SKM-1 treated with dmso at 0.1 percent for 144 hours (cell line): ENCODE measurements at regions not wholly inside any gene's neighbourhood (a gene's known extent, or its start where the extent isn't known, plus 50 kb on each side); places are given as distances from the start of the nearest gene placed in this dataset.

ENCODE experiments used
- DNase-seq: peaks from one replicate; lab custom pipeline; 2025; ENCODE audit not compliant: unreplicated experiment; lab: John Stamatoyannopoulos, UW

DNA sequence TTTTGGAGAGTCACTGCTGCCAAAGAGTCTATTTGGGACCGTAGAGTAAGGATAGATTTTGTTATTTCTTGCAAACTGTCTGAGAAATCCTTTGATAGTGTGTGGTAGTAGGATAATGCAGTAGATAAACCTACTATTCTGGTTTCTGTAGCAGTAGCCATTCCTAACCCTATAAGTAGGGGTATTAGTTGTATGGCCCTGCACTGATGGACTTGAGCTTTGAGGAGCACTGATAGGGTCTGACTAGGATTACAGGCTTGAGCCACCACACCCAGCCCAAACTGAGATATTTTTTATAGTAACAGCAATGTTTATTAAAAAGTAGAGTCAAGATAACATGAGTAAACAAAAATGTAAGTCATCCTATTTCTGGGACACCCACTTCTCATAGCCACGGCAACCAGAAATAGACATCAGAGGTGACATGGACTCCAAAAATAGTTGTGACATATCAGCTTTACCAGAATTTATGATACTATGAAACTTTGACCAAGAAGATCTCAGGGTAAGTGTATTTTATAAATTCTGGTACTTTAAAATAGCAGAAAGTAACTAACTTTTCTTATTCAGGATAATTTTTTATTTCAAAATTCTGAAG lies 479.1 kb downstream of the SUCLA2 start:
- no peak for DNase-seq

DNA sequence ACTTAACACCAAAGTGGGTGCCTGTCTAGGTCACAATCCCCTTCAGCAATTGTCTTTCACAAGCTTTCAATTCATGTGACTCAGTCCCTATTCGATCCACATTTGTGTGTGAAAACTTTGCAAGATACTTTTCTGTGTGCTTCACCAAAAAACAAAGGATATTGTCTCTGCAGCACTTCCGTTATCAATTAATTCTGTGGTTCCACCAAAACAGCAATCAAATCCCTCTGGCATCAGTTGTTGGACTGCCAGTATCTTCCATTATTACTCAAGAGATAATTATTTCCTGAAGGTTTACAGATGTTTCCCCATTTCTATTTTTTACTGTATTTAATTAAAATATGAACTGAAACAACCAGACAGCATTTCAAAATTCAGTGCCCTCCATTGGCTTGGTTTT lies 481.4 kb downstream of the SUCLA2 start:
- no peak for DNase-seq

DNA sequence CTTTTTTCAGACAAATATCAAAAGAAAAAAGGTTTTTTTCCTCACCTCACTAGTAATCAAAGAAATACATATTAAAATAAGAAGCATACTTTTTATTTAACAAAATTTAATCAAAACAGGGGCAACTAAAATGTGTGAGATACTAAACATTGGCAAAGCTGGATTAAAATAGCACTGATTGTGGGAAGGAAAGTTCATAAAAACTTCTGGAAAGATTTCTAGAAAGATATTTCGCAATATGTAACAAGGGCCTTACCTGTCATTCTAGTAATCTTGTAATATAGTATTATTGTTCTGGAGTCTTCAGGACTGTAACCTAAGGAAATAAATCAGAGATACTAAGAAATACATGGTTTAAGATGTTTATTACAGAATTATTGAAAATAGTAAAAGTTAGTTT lies 482.5 kb downstream of the SUCLA2 start:
- no peak for DNase-seq

DNA sequence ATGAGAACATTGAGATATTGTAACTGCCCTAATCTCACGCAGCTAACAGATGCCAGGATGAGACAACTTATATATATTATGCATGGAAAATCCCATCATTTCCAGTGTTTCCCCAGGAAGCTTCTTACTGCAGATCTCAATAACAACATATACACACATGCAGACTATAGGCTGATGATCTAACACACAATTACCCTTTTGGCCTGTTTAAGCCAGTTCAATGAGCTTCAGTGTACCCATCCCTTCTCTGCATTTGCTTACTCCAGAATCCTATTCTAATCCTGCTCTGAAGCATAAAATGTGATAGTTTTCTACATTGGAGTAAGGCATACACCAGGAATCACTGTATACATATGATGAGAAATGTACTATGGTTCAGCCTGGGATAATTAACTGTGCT lies 489.4 kb downstream of the SUCLA2 start:
- no peak for DNase-seq

DNA sequence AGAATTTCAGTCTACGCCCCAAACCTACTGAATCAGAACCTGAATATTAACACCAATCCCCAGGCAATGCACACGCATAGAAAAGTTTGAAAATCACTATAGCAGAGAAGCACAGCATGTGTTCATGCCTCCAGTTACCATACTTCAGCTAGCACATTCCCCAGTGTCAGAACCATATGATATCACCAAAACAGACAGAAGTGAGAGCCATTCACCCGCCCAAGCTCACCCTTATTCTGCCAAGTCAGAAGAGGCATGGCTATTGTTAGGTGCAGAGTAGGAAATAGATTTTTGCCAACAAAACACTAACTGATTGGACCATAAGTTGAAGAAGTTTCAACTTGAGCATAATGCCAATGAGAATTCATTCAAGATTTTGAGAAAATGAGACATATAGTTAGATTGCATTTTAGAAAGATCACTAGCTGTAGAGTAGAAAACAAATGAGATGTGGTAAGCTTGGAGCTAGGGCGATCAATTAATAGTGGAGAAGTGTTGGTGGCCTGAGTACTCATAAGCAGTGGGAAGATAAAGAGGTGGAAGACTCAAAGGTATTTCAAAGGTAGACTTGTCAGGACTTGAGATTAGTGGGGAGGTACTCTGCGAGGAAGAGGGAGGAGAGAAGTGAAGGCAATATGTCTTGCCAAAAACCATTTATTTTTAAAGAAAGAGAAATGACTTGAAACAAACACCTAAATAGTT lies 492.4 kb downstream of the SUCLA2 start:
- DNase-seq: no peak

DNA sequence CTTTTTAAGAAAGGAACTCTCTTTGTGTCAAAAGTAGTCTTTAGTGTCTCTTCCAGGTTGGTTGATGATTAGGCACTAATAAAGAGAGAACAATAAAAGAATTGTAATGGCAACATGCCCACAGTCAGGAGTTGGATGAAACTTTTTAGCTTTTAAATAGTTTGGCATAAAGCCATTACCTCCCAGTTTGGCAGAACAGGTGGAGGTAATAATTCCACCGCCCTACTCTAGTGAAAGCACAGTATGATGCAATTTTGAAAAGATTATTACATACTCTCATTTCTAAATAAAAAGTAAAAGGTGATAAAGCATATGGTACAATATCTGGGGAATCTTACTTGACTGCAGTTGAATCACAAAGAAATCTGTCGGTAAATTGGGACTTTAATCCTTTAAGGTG lies 497.6 kb downstream of the SUCLA2 start:
- DNase-seq: no peak

DNA sequence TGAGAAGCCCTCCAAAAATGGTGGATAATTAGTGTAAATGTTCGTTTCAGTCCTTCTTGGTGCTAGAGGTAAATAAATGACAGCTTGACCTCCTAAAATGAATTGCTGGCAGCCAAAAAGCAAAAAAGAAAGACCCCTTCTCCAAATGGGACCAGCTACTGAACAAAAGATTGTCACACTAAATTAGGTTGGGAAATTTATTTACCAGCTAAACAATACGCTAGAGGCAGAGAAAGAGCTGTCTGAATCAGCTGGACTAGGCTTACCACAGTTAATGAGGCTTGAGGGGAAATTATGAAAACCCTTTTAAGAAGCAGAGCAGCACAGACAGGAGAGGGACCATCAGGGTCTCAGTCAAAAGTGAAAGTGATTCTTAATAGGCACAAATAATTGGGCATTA lies 498.9 kb downstream of the SUCLA2 start:
- no peak for DNase-seq

DNA sequence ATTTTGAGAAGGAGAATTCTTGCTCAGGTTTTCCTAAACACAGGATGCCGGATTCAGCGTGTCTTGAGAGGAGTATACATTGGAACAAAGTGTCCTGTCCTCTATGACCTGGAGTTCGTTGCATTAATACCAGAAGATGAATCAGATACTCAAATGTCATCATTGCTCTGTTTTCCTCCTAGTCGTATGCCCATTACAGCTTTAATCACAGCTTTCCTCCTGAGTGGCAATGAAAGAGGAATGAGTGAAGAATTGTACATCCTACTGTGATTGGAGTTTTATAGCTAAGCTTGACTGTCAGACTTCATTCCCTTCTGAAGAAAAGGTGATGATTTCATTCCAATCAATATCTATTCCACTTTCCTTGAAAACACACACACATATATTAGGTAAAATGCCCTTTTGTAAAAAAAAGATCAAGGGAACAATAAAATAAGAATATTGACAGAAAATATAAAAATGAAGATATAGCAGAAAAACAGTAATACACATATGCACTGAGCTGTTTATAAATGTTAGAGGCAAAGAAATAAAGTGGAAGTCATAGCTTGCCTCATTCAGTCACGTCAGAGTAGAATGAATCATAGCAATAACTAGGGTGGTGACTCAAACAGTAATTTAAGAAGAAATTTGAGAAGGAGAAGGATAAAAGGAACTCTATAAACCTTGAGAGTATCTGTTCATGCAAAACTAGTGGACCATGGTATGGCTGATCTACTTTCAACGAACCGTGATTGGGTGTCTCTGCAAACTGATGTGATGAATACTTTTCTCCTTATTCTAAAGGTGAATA lies 501.5 kb downstream of the SUCLA2 start:
- DNase-seq: peak; percentile 21

DNA sequence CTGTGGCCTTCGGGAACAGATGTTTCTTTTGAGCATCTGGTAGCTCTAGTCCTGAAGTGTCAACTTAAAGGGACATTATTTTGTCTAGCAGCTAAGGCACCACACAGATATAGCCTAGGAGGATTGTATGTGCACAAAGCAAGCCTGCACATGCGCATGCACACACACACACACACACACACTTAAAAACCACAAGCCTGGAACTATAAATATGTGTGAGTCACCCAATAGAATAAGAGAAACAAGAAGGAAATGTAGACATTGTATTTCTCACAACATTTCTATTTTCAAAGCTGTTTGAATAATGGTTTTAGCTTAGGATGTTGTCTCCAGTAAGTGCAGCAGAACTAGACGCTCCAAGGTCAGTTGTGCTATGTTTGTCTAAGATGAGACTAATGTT lies 516.5 kb downstream of the SUCLA2 start:
- no peak for DNase-seq

DNA sequence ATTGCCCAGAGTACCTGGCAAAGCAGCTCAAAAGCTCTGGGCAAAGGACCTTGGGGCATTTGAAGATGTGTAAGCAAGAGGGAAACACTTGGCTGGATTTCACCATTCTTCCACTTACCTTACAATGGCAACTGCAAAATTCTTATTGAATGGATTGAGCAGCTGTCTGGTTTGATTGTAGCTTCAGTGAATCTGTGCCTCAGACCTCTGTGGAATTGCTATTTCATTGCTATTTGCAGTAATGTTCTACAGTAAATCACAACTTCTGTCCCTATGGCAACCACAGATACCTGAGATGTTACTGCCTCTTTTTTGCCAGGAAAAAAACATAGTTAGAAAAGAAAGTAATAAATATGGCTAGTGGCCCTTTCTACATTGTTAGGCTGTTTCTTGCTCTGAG lies 519.5 kb downstream of the SUCLA2 start:
- no peak for DNase-seq

DNA sequence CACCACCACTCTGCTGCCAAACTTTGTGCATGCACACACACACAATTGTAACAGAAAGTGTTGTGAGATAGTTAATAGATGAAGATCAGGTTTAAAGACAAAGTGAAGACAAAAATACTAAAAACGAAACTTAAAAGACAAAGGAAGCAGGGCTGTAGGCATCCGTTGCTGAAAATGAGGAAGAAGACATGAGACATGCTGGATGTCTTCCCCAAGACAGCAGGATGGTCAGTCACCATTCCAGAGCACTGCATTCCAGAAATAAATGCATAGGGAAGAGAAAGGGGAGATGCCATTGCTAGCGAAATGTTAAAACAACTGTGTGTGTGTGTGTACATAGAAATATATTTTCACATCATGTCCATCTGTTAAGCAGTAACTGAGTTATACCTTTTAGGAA lies 520.1 kb downstream of the SUCLA2 start:
- DNase-seq: peak; percentile 12

DNA sequence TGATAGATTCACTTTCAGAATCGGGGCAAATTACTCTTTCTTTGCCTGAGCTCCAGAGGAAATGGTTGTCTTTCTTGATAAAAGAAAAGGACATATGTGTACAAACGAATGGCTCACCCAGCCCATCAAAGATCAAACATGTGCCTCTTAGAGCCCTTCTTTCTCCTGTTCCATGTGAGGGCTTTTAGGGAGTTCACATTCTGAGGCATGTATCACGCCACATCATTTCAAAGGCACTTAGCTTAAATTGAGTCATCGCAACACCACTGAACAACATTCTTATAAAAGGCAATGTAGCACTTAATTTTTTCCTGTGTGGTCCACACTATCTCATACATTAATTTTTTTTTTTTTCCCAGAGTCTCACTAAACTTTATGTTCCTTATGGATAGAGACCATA lies 521.0 kb downstream of the SUCLA2 start:
- DNase-seq: no peak

DNA sequence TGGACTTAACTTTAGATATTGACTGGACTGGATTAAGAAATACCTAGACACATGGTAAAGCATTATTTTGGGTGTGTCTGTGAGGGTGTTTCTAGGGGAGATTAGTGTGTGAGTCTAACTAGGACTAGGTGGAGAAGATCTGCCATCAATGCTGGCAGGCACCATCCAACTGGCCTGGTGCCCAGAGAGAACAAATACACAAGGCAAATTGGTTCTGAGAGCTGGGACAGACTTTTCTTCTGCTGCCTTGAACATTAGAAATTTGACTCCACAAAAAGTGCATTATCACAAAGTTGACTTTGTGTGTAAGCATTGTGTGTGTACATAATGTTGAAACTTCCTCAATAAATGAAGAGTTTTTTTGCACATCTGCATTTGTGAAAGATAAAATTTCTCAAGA lies 522.1 kb downstream of the SUCLA2 start:
- DNase-seq: no peak

DNA sequence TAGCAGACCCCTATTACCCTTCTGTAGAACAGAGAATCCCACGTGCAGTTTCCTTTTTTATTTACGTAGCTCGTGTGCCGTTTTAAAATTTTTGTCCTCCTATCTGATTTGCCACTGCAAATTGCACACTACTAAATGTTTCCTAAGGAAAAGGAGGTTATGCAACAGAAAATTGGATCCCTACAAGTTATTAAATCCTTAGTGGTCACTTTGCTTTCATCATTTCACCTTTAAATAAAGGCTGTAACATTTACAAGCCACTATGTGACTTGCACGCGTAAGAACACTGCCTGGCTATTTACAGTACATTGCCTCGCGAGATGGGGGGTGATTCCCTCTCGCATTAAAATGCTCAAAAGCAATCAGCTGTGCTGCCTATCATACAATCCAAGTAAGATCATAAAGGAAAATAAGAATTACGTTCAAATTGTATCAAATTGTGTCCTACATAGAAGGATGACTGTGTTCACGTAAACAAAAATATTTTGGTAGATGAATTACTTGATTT lies 525.6 kb downstream of the SUCLA2 start:
- no peak for DNase-seq

DNA sequence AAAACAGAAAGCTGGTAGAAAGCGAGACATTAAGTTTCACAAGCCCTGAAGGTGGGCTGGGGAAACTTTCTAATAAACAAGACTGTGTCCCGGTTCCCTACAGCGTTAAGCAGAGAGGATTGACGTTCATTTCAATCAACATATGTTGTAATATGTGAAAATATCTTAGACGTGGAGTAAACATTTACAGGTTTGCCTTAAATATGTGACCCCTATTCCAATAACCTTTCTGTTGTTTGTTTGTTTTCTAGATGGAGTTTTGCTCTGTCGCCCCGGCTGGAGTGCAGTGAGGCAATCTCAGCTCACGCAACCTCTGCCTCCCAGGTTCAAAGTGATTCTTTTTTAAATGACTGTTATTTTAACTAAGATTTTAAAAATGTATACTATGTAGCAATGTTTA lies 526.2 kb downstream of the SUCLA2 start:
- DNase-seq: no peak

DNA sequence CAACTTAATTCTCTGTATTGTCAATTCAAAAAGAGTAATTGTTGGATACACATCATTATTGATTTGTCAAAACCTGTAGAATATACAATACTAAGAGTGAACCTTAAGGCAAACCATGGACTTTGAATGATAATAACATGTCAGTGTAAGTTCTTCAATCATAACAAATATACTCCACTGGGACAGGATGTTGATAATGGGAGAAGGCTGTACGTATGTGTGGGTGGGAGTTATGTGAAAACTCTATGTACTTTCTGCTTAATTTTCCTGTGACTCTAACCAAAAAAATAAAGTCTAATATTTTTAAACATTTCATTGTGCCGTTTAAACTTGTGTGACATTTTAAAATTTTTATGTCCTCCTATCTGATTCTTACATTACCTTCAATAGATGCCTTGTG lies 526.7 kb downstream of the SUCLA2 start:
- DNase-seq: no peak

DNA sequence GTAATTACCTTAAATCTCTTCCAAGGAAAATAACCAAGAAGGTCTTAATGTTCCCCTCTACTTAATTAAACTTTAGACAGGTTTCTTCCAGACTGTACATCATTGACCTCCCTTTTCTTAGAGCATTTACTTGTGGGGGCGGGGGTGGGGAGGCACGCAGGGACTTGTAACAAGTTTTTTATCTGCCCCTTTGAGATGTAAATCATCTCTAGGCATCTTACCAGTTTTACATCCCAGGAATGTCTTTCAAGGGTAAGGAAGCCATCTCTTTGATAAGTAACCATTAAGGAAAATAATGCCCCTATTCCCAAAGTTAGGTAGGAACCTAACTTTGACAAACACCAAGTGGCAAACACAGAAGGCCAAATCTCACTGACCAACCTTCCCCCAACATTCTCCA lies 528.6 kb downstream of the SUCLA2 start:
- no peak for DNase-seq

DNA sequence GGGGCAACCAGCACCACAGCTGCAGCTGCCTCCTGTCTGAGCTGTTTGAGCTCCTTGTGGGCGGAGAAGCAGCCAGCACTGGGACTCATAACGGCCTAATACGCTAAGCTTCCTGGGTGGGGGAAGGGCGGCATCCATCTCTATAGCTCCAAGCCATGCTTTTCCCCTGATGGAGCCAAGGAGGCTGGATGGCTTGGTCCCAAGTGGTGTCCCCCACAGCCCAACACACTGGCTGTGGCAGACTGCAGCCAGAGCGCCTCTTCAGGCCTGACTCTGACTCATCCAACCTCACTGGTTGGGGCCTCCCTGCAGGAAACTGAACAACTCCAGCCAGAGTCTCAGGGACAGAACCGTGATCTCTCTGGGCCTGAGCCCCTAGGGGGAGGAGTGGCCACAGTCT lies 537.3 kb downstream of the SUCLA2 start:
- no peak for DNase-seq

DNA sequence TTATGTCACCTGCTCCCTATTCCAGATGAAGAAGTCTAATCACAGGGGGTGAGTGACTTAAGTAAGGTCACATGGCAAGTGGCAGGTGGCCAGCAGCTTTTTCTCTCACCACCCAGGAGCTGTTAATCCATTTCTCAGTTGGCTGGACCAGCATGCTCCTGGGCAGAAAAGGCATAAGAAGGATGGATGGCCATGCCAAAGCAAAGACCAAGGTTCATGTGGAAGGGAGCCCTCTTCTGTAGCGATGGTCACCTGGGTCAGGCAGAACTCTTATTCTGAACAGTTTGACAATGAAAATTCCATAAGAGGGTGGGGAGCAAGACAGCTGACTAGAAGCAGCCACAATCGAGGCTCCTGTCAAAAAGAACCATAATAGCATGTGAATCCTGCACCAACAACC lies 538.1 kb downstream of the SUCLA2 start:
- no peak for DNase-seq

DNA sequence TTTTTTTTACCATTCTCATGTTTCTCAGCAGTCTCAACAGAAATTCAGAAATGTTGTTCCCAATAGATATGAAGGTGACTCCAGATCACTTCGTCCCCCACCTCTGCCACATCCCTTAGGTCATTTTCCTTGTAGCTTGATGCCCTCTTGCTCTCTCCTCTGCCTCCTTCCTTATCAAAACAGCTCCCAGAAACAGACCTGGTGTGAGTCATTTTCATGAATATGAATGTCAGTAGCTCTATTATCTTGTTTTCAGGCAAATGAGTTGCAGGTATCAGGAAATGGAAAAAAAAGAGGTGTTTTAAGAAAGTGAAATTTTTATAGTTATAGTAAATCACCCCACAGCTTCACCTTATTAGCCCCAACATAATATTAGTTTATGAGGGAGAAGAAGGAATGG lies 539.3 kb downstream of the SUCLA2 start:
- DNase-seq: no peak

DNA sequence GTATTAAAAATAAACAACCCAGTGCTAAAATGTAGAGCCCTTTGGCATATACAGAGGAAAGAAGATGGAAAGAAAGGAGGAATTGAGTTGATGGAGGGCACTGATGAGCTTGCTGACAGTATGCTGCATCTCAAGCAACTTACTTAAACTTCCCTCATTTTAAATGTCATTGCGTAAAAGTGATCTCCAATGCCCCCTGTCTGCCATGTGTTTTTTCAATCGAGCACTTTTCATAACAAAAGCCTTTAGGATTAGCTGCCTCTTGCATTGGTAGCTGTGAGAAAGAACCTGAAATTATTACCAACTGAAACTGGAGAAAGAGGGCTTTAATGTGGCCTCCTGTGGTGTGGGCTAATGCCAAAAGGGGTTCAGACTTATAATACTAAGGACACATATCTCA lies 541.6 kb downstream of the SUCLA2 start:
- DNase-seq: peak; percentile 46

DNA sequence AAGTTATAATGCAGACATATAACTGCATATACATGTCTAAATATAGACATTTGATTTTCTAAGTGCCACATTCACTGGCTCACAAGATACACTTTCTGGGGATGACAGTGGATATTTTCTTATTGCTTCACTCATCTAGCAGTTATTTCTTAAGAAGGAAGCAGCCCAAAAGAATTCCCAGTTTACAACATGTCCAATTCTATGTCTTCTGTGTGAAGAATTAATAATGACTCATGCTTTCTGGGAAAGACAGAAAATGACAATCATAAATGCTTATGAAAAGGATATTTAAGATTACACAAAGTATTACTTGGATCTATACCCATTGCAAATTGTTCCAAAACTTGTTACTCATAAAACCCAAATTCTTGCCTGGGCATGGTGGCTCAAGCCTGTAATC lies 543.4 kb downstream of the SUCLA2 start:
- no peak for DNase-seq
